GM19035 (cell line): ENCODE measurements at regions not wholly inside any gene's neighbourhood (a gene's known extent, or its start where the extent isn't known, plus 50 kb on each side); places are given as distances from the start of the nearest gene placed in this dataset.
"Not testable (repeated sequence)": the region's sequence is repeated elsewhere in the genome, so short reads cannot be mapped to it uniquely, and the experiment has no call there.

Experiments
- ATAC-seq: cut with Tn5 transposase; IDR thresholded peaks from one replicate; pipeline ENCODE4 v1.9.1; 2021; ENCODE audit not compliant: unreplicated experiment

- ATAC-seq = no peak
These were observed 52.2 kb downstream of the ACTL7B start for GRCh38 chr9:108803428-108804065.

GRCh38 chr9:108802967-108803366, 52.8 kb downstream of the ACTL7B start:
- ATAC-seq = no peak

- ATAC-seq = no peak
These were observed 53.8 kb downstream of the ACTL7B start for GRCh38 chr9:108801949-108802348.

- ATAC-seq = no peak
These were observed 55.1 kb downstream of the ACTL7B start for GRCh38 chr9:108800632-108801099.

GRCh38 chr9:108793573-108793972, 62.2 kb downstream of the ACTL7B start:
- ATAC-seq = no peak

GRCh38 chr9:108789742-108790141, 66.0 kb downstream of the ACTL7B start:
- no peak for ATAC-seq

GRCh38 chr9:108787690-108788048, 68.1 kb downstream of the ACTL7B start:
- ATAC-seq = no peak

GRCh38 chr9:108786901-108787689, 68.7 kb downstream of the ACTL7B start:
- ATAC-seq = no peak

- ATAC-seq = no peak
These were observed 69.5 kb downstream of the ACTL7B start for GRCh38 chr9:108786322-108786721.

GRCh38 chr9:108784998-108785397, 70.8 kb downstream of the ACTL7B start:
- ATAC-seq = no peak

- no peak for ATAC-seq
These were observed 71.9 kb downstream of the ACTL7B start for GRCh38 chr9:108783731-108784495.

GRCh38 chr9:108783326-108783725, 72.5 kb downstream of the ACTL7B start:
- ATAC-seq = no peak

GRCh38 chr9:108780942-108781734, 74.6 kb downstream of the ACTL7B start:
- no peak for ATAC-seq

GRCh38 chr9:108779551-108780325, 76.0 kb downstream of the ACTL7B start:
- ATAC-seq = no peak

GRCh38 chr9:108776920-108777639, 78.7 kb downstream of the ACTL7B start:
- no peak for ATAC-seq

GRCh38 chr9:108775901-108776306, 79.9 kb downstream of the ACTL7B start:
- ATAC-seq = no peak

- not testable (repeated sequence) for ATAC-seq
These were observed 81.7 kb downstream of the ACTL7B start for GRCh38 chr9:108774088-108774487.

- no peak for ATAC-seq
These were observed 83.4 kb downstream of the ACTL7B start for GRCh38 chr9:108772301-108772894.

GRCh38 chr9:108768744-108769143, 87.0 kb downstream of the ACTL7B start:
- no peak for ATAC-seq
